ENCODE measurements at regions not wholly inside any gene's neighbourhood (a gene's known extent, or its start where the extent isn't known, plus 50 kb on each side); places are given as distances from the start of the nearest gene placed in this dataset.

DNA sequence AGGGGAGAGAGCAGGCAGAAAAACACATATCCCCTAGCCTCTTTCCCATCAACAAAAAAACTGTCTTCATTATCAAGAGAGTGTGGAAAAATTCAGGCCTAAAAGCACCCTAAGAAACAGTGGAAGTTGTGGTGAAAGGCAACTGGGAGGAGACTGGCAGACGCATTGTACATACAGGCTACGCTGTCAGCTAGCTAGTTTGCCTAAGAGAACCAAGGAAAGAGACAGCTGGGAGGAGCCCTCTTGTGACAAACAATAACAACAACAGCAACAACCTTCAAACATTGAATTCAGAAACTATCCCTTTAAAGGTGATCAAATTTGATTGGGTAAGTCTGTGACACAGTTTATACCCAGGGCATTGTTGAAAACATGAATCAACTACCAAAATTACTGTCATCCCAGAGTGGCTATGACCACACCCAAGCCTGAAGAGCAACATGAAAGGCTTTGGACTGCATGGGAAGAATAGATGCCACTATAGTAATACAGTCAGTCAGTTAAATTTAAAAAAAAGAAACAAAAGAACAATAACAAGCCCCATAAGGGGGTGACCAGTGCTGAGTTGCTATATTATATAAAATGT, 88.9 kb upstream of the CRIM1 start:
- DNase-seq: no peak
- no peaks in the 10 kb centered on the region for H3K27me3 ChIP-seq (ENCODE audit: insufficient read depth, low read length)
- H3K4me1 ChIP-seq (ENCODE audit: insufficient read depth, low read length): no peaks in the 10 kb centered on the region
- H3K27ac ChIP-seq (ENCODE audit: low read depth, low read length): no peak overlapping the region
- Mint-ChIP-seq H3K27me3 (no peaks in the 10 kb centered on the region), H3K4me3 (no peak overlapping the region), H3K27ac (peak overlapping the region in 1 of 7 donors; percentile 5), H3K4me1 (peaks cover 7 to 16% (median 12%) of the 10 kb centered on the region in 4 donors), H3K36me3 (peaks cover 0 to 5% of the 10 kb centered on the region in 2 donors), H3K9me3 (peaks cover 3 to 28% (median 17%) of the 10 kb centered on the region in 8 donors)
- POLR2A ChIA-PET (ENCODE audit: partially characterized antibody): no interaction called here
- no peaks in the 10 kb centered on the region for H3K36me3 ChIP-seq (ENCODE audit: insufficient read depth, low read length)
- CTCF ChIA-PET (ENCODE audit: partially characterized antibody): no interaction called here
- H3K4me3 ChIP-seq (ENCODE audit: low read length in 2 of 2): no peak overlapping the region
- H3K9me3 ChIP-seq (ENCODE audit: control insufficient read depth in 1 of 2, low read length in 2 of 2): peaks cover 0 to 5% of the 10 kb centered on the region in 2 donors
- intact Hi-C loops (cut with micrococcal nuclease): no loop called here

DNA sequence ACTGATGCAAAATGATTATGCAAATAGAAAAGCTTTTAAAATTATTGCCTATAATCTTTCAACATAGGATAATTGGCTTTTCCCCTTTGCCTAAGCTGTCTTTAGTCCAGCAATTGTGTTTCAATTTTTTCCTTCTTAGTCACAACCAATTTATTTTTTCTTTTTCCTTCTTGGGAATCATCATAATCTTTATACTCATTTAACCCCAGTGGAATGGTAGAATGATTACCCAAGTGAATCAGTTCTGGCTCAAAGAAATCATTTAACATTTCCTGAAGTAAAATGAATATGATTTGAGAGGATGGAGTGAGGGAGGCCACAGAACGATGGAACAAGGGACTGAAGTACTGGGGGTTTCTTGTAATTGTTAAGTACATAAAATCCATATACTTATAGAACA, 93.0 kb upstream of the CRIM1 start:
- no peak overlapping the region for H3K27ac Mint-ChIP-seq
- H3K4me1 Mint-ChIP-seq: peaks cover 0 to 5% (median 2%) of the 10 kb centered on the region in 4 donors
- Histone ChIP-seq H3K27me3 (ENCODE audit: insufficient read depth, low read length) (no peaks in the 10 kb centered on the region), H3K4me1 (ENCODE audit: insufficient read depth, low read length) (no peaks in the 10 kb centered on the region), H3K9me3 (ENCODE audit: control insufficient read depth in 1 of 2, low read length in 2 of 2) (peaks cover 0 to 5% of the 10 kb centered on the region in 2 donors), H3K4me3 (ENCODE audit: low read length in 2 of 2) (no peak overlapping the region), H3K27ac (ENCODE audit: low read depth, low read length) (no peak overlapping the region), H3K36me3 (ENCODE audit: insufficient read depth, low read length) (no peaks in the 10 kb centered on the region)
- peaks cover 3 to 17% (median 14%) of the 10 kb centered on the region in 8 donors for H3K9me3 Mint-ChIP-seq
- CTCF ChIA-PET (ENCODE audit: partially characterized antibody): no interaction called here
- intact Hi-C loops (cut with micrococcal nuclease): no loop called here
- DNase-seq: no peak
- H3K27me3 Mint-ChIP-seq: peaks cover 0 to 2% of the 10 kb centered on the region in 2 donors
- POLR2A ChIA-PET (ENCODE audit: partially characterized antibody): no interaction called here
- H3K36me3 Mint-ChIP-seq: peaks cover 0 to 5% of the 10 kb centered on the region in 2 donors
- H3K4me3 Mint-ChIP-seq: no peak overlapping the region

- Histone ChIP-seq H3K27ac (ENCODE audit: low read depth, low read length) (no peak overlapping the region), H3K4me3 (ENCODE audit: low read length in 2 of 2) (no peak overlapping the region), H3K27me3 (ENCODE audit: insufficient read depth, low read length) (no peaks in the 10 kb centered on the region), H3K9me3 (ENCODE audit: control insufficient read depth in 1 of 2, low read length in 2 of 2) (no peaks in the 10 kb centered on the region), H3K4me1 (ENCODE audit: insufficient read depth, low read length) (no peaks in the 10 kb centered on the region), H3K36me3 (ENCODE audit: insufficient read depth, low read length) (no peaks in the 10 kb centered on the region)
- Mint-ChIP-seq H3K4me3 (no peak overlapping the region), H3K4me1 (no peaks in the 10 kb centered on the region), H3K27me3 (peaks cover 5% of the 10 kb centered on the region in 2 donors), H3K9me3 (peaks cover 0 to 2% (median 0%) of the 10 kb centered on the region in 8 donors), H3K27ac (no peak overlapping the region), H3K36me3 (no peaks in the 10 kb centered on the region)
- ChIA-PET CTCF (ENCODE audit: partially characterized antibody) (no interaction called here), POLR2A (ENCODE audit: partially characterized antibody) (no interaction called here)
- DNase-seq: no peak
- intact Hi-C loops (cut with micrococcal nuclease): no loop called here
Measured at GRCh38 chr2:36255863-36256262, 99.7 kb upstream of the CRIM1 start.

DNA sequence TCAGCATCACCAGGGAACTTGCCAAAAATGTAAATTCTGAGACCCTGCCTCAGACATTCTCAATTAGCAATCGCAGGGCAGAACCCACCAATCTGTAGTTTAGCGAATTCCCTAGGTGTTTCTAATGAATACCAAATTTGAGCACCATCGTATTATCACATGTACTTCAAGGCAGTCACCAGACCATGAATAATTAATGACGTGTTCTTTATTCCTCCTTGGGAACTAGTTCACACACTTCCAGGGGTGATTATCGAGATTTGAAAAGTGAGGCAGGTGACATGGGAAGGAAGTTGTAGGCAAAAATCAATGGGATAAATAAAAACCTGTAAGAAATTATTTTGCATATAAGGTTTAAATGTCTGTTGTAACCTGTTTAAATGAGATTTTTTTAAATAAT, 102.5 kb upstream of the CRIM1 start:
- POLR2A ChIA-PET (ENCODE audit: partially characterized antibody): no interaction called here
- intact Hi-C loops (cut with micrococcal nuclease): no loop called here
- H3K4me3 ChIP-seq (ENCODE audit: low read length in 2 of 2): no peak overlapping the region
- peaks cover 4 to 5% of the 10 kb centered on the region in 2 donors for H3K27me3 Mint-ChIP-seq
- DNase-seq: no peak
- H3K36me3 ChIP-seq (ENCODE audit: insufficient read depth, low read length): no peaks in the 10 kb centered on the region
- H3K27ac ChIP-seq (ENCODE audit: low read depth, low read length): no peak overlapping the region
- H3K4me1 Mint-ChIP-seq: peaks cover 1 to 9% (median 5%) of the 10 kb centered on the region in 4 donors
- no peaks in the 10 kb centered on the region for H3K9me3 ChIP-seq (ENCODE audit: control insufficient read depth in 1 of 2, low read length in 2 of 2)
- peaks cover 2% of the 10 kb centered on the region for H3K4me1 ChIP-seq (ENCODE audit: insufficient read depth, low read length)
- H3K4me3 Mint-ChIP-seq: no peak overlapping the region
- CTCF ChIA-PET (ENCODE audit: partially characterized antibody): no interaction called here
- no peaks in the 10 kb centered on the region for H3K36me3 Mint-ChIP-seq
- no peak overlapping the region for H3K27ac Mint-ChIP-seq
- H3K27me3 ChIP-seq (ENCODE audit: insufficient read depth, low read length): no peaks in the 10 kb centered on the region
- peaks cover 0 to 4% (median 0%) of the 10 kb centered on the region in 8 donors for H3K9me3 Mint-ChIP-seq

- POLR2A ChIA-PET (ENCODE audit: partially characterized antibody): interaction anchor here (1.1 to 1.5 kb wide), 2 partner anchors 10 to 11 kb away, joined by 3 to 6 read pairs; no protein-coding TSS in a partner anchor
- intact Hi-C loops (cut with micrococcal nuclease): loop anchor here (1.0 to 10.0 kb wide), 2 partner anchors 111 to 272 kb away; no protein-coding TSS in a partner anchor
- peaks cover 0 to 2% of the 10 kb centered on the region in 2 donors for H3K36me3 Mint-ChIP-seq
- no peaks in the 10 kb centered on the region for H3K36me3 ChIP-seq (ENCODE audit: insufficient read depth, low read length)
- H3K9me3 ChIP-seq (ENCODE audit: control insufficient read depth in 1 of 2, low read length in 2 of 2): no peaks in the 10 kb centered on the region
- peaks cover 0 to 4% (median 0%) of the 10 kb centered on the region in 8 donors for H3K9me3 Mint-ChIP-seq
- no peak overlapping the region for H3K4me3 ChIP-seq (ENCODE audit: low read length in 2 of 2)
- H3K27me3 Mint-ChIP-seq: no peaks in the 10 kb centered on the region
- peaks cover 48 to 71% (median 59%) of the 10 kb centered on the region in 4 donors for H3K4me1 Mint-ChIP-seq
- peaks cover 61% of the 10 kb centered on the region for H3K4me1 ChIP-seq (ENCODE audit: insufficient read depth, low read length)
- H3K27me3 ChIP-seq (ENCODE audit: insufficient read depth, low read length): no peaks in the 10 kb centered on the region
- H3K27ac Mint-ChIP-seq: peak overlapping the region in 6 of 7 donors; percentile 68 to 92 (median 85)
- no peak overlapping the region for H3K27ac ChIP-seq (ENCODE audit: low read depth, low read length)
- CTCF ChIA-PET (ENCODE audit: partially characterized antibody): interaction anchor here (0.9 to 1.5 kb wide), 4 partner anchors 8 to 273 kb away, joined by 3 to 5 read pairs (median 3); no protein-coding TSS in a partner anchor
- peak overlapping the region in 7 of 8 donors; percentile 45 to 87 (median 74) for H3K4me3 Mint-ChIP-seq
- peak in 4 of 5 donors; percentile 74 to 81 (median 78) for DNase-seq
Measured at GRCh38 chr2:36246320-36246990, 109.1 kb upstream of the CRIM1 start.

DNA sequence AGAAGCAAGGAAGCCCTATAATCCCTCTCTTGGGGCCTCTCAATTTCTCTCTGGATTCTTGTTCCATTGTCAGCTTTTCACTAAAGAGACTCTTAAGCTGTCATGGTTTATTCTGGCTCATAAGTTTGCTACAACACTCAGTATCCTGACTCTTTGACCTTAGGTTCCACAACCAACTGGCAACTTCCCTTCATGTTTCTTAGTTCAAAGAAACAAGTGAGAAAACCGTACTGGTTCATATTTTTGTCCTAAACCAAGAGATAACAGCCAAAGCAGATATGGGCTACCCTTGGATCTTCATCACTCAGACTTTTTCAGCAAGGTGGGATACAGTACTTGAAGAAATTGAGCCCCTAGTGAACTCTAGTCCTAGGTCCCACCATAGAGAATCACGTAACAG, 109.9 kb upstream of the CRIM1 start:
- H3K9me3 Mint-ChIP-seq: peaks cover 0 to 4% (median 0%) of the 10 kb centered on the region in 8 donors
- ChIA-PET CTCF (ENCODE audit: partially characterized antibody) (interaction anchor here (1.3 kb wide), 1 partner anchor 272 kb away, joined by 3 read pairs; no protein-coding TSS in a partner anchor), POLR2A (ENCODE audit: partially characterized antibody) (interaction anchor here (1.1 to 1.5 kb wide), 2 partner anchors 9 to 11 kb away, joined by 3 to 6 read pairs; no protein-coding TSS in a partner anchor)
- Histone ChIP-seq H3K4me1 (ENCODE audit: insufficient read depth, low read length) (peaks cover 69% of the 10 kb centered on the region), H3K27ac (ENCODE audit: low read depth, low read length) (no peak overlapping the region), H3K9me3 (ENCODE audit: control insufficient read depth in 1 of 2, low read length in 2 of 2) (no peaks in the 10 kb centered on the region), H3K4me3 (ENCODE audit: low read length in 2 of 2) (no peak overlapping the region), H3K27me3 (ENCODE audit: insufficient read depth, low read length) (no peaks in the 10 kb centered on the region), H3K36me3 (ENCODE audit: insufficient read depth, low read length) (no peaks in the 10 kb centered on the region)
- intact Hi-C loops (cut with micrococcal nuclease): loop anchor here (1.0 to 10.0 kb wide), 2 partner anchors 112 to 271 kb away; no protein-coding TSS in a partner anchor
- peaks cover 55 to 79% (median 67%) of the 10 kb centered on the region in 4 donors for H3K4me1 Mint-ChIP-seq
- H3K4me3 Mint-ChIP-seq: peak overlapping the region in 5 of 8 donors; percentile 44 to 82 (median 66)
- peak in 2 of 5 donors; percentile 3 to 7 for DNase-seq
- peaks cover 0 to 2% of the 10 kb centered on the region in 2 donors for H3K36me3 Mint-ChIP-seq
- peak overlapping the region in 2 of 7 donors; percentile 51 to 91 for H3K27ac Mint-ChIP-seq
- no peaks in the 10 kb centered on the region for H3K27me3 Mint-ChIP-seq

DNA sequence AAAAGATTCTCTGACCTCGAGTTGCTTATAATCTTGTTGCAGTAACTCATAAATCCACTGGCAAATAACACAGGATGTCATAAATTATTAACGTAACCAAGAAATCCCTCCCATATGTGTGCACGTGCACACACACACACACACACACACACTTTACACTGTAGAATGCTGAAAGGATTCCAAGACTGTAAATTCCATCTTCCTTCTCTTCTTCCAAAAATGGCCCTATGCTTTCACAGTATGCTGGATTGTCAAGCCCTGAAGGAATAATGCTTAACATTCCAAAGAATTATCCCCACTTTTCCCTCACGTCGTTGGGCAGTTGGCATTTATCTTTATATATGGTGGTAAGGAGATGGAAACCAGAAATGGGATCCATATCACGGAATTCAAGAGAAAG, 117.5 kb upstream of the CRIM1 start:
- Histone ChIP-seq H3K27ac (ENCODE audit: low read depth, low read length) (no peak overlapping the region), H3K9me3 (ENCODE audit: control insufficient read depth in 1 of 2, low read length in 2 of 2) (no peaks in the 10 kb centered on the region), H3K27me3 (ENCODE audit: insufficient read depth, low read length) (no peaks in the 10 kb centered on the region), H3K4me3 (ENCODE audit: low read length in 2 of 2) (no peak overlapping the region), H3K36me3 (ENCODE audit: insufficient read depth, low read length) (no peaks in the 10 kb centered on the region), H3K4me1 (ENCODE audit: insufficient read depth, low read length) (peaks cover 44% of the 10 kb centered on the region)
- CTCF ChIA-PET (ENCODE audit: partially characterized antibody): interaction anchor here (1.7 kb wide), 1 partner anchor 9 kb away, joined by 5 read pairs; no protein-coding TSS in a partner anchor
- Mint-ChIP-seq H3K4me3 (no peak overlapping the region), H3K27ac (no peak overlapping the region), H3K9me3 (peaks cover 0 to 4% (median 0%) of the 10 kb centered on the region in 8 donors), H3K36me3 (no peaks in the 10 kb centered on the region), H3K4me1 (peaks cover 35 to 66% (median 48%) of the 10 kb centered on the region in 4 donors), H3K27me3 (no peaks in the 10 kb centered on the region)
- intact Hi-C loops (cut with micrococcal nuclease): no loop called here
- POLR2A ChIA-PET (ENCODE audit: partially characterized antibody): no interaction called here
- no peak for DNase-seq

All from CD4-positive, alpha-beta memory T cell (primary cell).